ENCODE measurements at regions not wholly inside any gene's neighbourhood (a gene's known extent, or its start where the extent isn't known, plus 50 kb on each side); places are given as distances from the start of the nearest gene placed in this dataset.

GRCh38 chr7:13185139-13185538, 497.7 kb downstream of the ARL4A start:
- no peaks in the 10 kb centered on the region for H3F3A ChIP-seq (ENCODE audit: control insufficient read depth, insufficient read depth)
- no peaks in the 10 kb centered on the region for H3K4me1 ChIP-seq (ENCODE audit: control insufficient read depth, low read length)
- TF ChIP-seq EZH2phosphoT487 (IDR thresholded peaks at IDR 0.05; ENCODE audit: borderline replicate concordance, low read length) (no peak), CTCF (IDR thresholded peaks at IDR 0.05; ENCODE audit: low read depth, low read length, poor library complexity, severe bottlenecking) (no peak)
- H3K4me3 ChIP-seq (ENCODE audit: low read length) = no peak overlapping the region
- H3K4me2 ChIP-seq (ENCODE audit: low read length) = no peak overlapping the region
- no peaks in the 10 kb centered on the region for H3K9me2 ChIP-seq (replicated peaks; ENCODE audit: control insufficient read depth, low read length)
- H3K27me3 ChIP-seq (ENCODE audit: control insufficient read depth, low read length) = no peaks in the 10 kb centered on the region
- no peak overlapping the region for H3K27ac ChIP-seq (ENCODE audit: low read depth, low read length)
- H3K79me2 ChIP-seq (ENCODE audit: control insufficient read depth, low read length) = no peaks in the 10 kb centered on the region
- H3K36me3 ChIP-seq (ENCODE audit: control insufficient read depth, low read length) = no peaks in the 10 kb centered on the region
- H3K9me3 ChIP-seq (ENCODE audit: control insufficient read depth, insufficient read depth, low read length) = no peaks in the 10 kb centered on the region
- H4K20me1 ChIP-seq (ENCODE audit: control insufficient read depth, insufficient read depth, low read depth, low read length) = no peaks in the 10 kb centered on the region

GRCh38 chr7:13188236-13188805, 500.9 kb downstream of the ARL4A start:
- no peaks in the 10 kb centered on the region for H4K20me1 ChIP-seq (ENCODE audit: control insufficient read depth, insufficient read depth, low read depth, low read length)
- no peaks in the 10 kb centered on the region for H3K27me3 ChIP-seq (ENCODE audit: control insufficient read depth, low read length)
- no peaks in the 10 kb centered on the region for H3K9me3 ChIP-seq (ENCODE audit: control insufficient read depth, insufficient read depth, low read length)
- no peak overlapping the region for H3K27ac ChIP-seq (ENCODE audit: low read depth, low read length)
- H3K4me3 ChIP-seq (ENCODE audit: low read length) = no peak overlapping the region
- H3F3A ChIP-seq (ENCODE audit: control insufficient read depth, insufficient read depth) = no peaks in the 10 kb centered on the region
- no peaks in the 10 kb centered on the region for H3K36me3 ChIP-seq (ENCODE audit: control insufficient read depth, low read length)
- no peak overlapping the region for H3K4me2 ChIP-seq (ENCODE audit: low read length)
- TF ChIP-seq CTCF (IDR thresholded peaks at IDR 0.05; ENCODE audit: low read depth, low read length, poor library complexity, severe bottlenecking) (no peak), EZH2phosphoT487 (IDR thresholded peaks at IDR 0.05; ENCODE audit: borderline replicate concordance, low read length) (no peak)
- no peaks in the 10 kb centered on the region for H3K79me2 ChIP-seq (ENCODE audit: control insufficient read depth, low read length)
- H3K9me2 ChIP-seq (replicated peaks; ENCODE audit: control insufficient read depth, low read length) = no peaks in the 10 kb centered on the region
- no peaks in the 10 kb centered on the region for H3K4me1 ChIP-seq (ENCODE audit: control insufficient read depth, low read length)

- Histone ChIP-seq H3K4me1 (ENCODE audit: control insufficient read depth, low read length) (no peaks in the 10 kb centered on the region), H3K4me2 (ENCODE audit: low read length) (no peak overlapping the region), H4K20me1 (ENCODE audit: control insufficient read depth, insufficient read depth, low read depth, low read length) (no peaks in the 10 kb centered on the region), H3K79me2 (ENCODE audit: control insufficient read depth, low read length) (no peaks in the 10 kb centered on the region), H3K9me3 (ENCODE audit: control insufficient read depth, insufficient read depth, low read length) (no peaks in the 10 kb centered on the region), H3F3A (ENCODE audit: control insufficient read depth, insufficient read depth) (no peaks in the 10 kb centered on the region), H3K9me2 (replicated peaks; ENCODE audit: control insufficient read depth, low read length) (no peaks in the 10 kb centered on the region), H3K4me3 (ENCODE audit: low read length) (no peak overlapping the region), H3K36me3 (ENCODE audit: control insufficient read depth, low read length) (no peaks in the 10 kb centered on the region), H3K27ac (ENCODE audit: low read depth, low read length) (no peak overlapping the region), H3K27me3 (ENCODE audit: control insufficient read depth, low read length) (no peaks in the 10 kb centered on the region)
- no peak for TF ChIP-seq CTCF (IDR thresholded peaks at IDR 0.05; ENCODE audit: low read depth, low read length, poor library complexity, severe bottlenecking)
- TF ChIP-seq EZH2phosphoT487 (IDR thresholded peaks at IDR 0.05; ENCODE audit: borderline replicate concordance, low read length) = no peak
These were observed 501.5 kb downstream of the ARL4A start for GRCh38 chr7:13188922-13189321.

Data from DOHH2 (cell line).